SU-DHL-6 (cell line): ENCODE measurements at regions not wholly inside any gene's neighbourhood (a gene's known extent, or its start where the extent isn't known, plus 50 kb on each side); places are given as distances from the start of the nearest gene placed in this dataset.

Experiments used
- CTCF ChIP-seq: fragments of 200-600 bp; sonication (generic); IDR thresholded peaks from one replicate; pipeline ENCODE4 v1.5.1; 2017; ENCODE audit warnings: antibody characterized with exemption, mild to moderate bottlenecking, low read length, moderate library complexity; ENCODE audit not compliant: insufficient read depth, poor library complexity, severe bottlenecking
- EZH2phosphoT487 ChIP-seq: fragments of 200-600 bp; sonication (generic), shearing (Covaris generic); conservative IDR thresholded peaks from 2 replicates; pipeline ENCODE4 v1.6.1; 2018; ENCODE audit warnings: mild to moderate bottlenecking, antibody characterized with exemption, low read length, moderate library complexity, mixed read lengths

GRCh38 chr11:21894492-21894891 lies 298.4 kb upstream of the ANO5 start:
- TF ChIP-seq CTCF (no peak), EZH2phosphoT487 (no peak)
